NCI-H2081 (cell line): ENCODE measurements at regions not wholly inside any gene's neighbourhood (a gene's known extent, or its start where the extent isn't known, plus 50 kb on each side); places are given as distances from the start of the nearest gene placed in this dataset.

Source experiments
- DNase-seq, 2 experiments: peaks; one replicate each; lab custom pipeline; 2025; lab: John Stamatoyannopoulos, UW

DNA sequence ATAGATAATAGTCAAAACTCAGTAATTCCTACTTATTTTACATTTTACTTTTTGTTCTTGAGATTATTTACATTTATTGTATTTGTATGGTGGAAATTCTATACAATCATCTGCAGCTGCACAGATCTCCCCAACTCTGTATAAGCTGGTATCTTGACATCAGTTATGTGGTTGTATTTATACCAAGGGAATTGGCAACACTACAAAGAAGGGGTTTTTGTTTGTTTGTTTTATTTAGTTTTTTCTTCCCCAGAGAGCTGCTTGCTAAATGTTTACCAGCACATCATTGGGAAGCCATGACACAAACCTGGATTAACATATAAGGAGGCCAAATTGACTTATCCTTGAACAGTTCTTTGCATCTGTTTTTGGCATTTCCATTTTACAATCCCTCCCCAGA is 389.2 kb upstream of the KCNMB2 start:
- DNase-seq = no peak

DNA sequence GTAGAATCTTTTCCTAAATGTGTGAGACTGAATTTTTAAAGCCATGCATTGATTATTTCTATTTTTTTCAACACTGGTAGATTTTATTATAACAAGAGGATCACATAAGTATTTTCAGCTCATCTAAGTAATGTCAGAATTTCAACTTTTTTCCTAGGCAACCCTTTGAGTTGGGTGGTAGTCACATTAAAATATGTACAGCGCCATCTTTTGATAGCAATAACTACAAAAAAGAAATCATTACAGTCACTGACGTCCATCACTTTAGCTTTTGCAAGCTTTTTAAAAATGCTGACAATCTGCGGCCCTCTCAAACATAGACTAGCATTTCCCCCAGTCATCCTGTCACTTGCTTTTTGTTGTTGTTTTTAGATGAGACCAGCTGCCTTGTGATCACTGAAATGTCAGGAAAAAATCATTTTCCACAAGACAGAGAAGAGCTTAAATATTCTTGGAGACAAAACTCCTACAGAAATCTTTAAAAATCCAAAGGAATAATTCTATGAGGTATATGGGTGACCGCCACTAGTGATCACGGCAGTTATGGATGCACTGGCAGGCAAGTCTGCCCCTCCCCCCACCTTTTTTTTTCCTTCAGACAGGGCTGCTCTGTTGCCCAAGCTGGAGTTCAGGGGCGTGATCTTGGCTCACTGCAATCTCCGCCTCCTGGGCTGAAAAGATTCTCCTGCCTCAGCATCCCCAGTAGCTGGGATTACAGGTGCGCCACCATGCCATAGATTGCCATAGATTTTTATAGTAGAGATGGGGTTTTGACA is 384.0 kb upstream of the KCNMB2 start:
- peak; percentile 23 to 70 for DNase-seq

DNA sequence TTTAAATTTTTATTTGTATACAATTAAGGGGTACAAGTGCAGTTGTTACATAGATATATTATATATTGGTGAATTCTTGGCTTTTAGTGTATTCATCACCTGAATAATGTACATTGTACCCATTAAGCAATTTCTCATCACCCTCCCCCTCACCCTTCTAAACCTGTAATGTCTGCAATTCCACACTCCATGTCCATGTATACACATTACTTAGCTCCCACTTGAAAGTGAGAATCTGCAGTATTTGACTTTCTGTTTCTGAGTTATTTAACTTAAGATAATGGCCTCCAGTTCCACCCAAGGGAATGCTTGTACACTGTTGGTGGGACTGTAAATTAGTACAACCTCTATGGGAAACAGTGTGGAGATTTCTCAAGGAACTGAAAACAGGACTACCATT is 383.2 kb upstream of the KCNMB2 start:
- no peak for DNase-seq

DNA sequence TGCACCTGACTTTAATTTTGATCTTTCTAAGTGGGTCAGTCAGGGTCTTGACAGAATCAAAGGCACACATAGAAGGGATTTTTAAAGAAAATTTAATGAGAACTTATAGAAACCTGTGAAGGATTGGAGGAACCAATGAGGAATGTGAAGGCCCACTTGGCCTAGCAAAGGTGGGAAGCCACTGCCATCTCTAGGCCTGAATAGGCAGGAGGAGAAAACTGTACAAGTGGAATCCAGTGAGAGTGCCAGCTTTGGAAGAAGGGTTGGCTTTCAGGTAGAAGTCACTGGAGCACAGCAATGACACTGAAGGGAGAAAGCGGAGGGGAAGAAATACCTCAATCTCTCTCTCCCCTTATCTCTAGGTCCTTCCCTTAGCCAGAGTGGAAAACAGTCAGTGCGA is 380.7 kb upstream of the KCNMB2 start:
- peak in 1 of 2 experiments; percentile 43 for DNase-seq

DNA sequence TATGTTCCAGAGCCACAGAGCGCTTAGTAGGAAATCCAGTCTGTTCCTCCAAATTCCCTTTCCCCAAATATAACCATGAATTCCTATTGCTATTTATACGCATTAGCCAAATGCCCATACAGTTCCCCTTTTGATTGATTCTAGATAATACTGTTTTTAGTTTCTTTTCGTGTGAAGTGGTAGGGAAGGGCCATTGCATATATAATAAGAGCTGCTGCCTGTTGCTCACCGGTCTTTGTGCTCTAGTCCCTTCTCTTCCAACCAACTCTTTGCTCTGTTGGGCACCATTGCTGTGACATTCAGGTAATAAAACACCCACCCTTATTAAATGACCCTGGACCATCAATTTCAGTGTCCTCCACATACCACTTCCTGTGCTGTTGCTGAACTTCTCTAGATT is 379.9 kb upstream of the KCNMB2 start:
- no peak for DNase-seq

DNA sequence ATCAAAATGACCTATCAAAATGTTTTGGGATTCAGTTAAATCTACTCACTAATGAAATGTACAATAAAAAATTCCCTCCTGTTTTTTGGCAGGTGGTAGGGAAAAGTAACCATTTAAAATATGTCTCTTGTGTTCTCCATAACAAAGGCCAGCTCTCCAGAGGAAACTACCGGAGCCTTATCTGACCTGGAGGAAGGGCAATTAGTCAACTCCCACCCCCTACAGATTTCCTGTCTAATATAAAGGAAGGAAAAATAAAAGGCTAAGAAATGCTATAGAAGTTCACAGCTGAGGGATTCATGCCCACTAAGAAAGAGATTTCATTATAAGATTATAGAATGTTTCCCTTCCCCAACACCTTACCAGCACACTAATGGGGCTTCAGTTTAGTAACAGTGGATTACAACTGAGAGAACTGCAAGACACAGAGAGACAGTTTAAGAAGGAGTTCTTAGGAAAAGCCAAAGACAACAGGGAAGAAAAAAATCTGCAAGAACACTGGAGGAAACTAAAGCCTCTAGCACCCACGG is 376.5 kb upstream of the KCNMB2 start:
- no peak for DNase-seq

DNA sequence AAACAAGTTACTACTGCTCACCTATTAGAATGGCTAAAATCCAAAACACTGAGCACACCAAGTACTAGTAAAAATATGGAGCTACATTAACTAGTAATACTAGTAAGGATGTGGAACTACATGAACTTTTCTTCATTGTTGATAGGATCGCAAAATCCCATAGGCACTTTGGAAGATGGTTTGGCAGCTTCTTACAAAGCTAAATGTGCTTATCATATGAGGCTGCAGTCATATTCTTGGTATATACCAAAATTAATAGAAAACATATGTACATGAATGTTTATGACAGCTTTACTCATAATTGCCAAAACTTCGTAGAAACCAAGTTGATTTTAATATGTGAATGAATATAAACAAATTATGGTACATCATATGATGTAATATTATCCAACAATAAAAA is 366.8 kb upstream of the KCNMB2 start:
- no peak for DNase-seq

DNA sequence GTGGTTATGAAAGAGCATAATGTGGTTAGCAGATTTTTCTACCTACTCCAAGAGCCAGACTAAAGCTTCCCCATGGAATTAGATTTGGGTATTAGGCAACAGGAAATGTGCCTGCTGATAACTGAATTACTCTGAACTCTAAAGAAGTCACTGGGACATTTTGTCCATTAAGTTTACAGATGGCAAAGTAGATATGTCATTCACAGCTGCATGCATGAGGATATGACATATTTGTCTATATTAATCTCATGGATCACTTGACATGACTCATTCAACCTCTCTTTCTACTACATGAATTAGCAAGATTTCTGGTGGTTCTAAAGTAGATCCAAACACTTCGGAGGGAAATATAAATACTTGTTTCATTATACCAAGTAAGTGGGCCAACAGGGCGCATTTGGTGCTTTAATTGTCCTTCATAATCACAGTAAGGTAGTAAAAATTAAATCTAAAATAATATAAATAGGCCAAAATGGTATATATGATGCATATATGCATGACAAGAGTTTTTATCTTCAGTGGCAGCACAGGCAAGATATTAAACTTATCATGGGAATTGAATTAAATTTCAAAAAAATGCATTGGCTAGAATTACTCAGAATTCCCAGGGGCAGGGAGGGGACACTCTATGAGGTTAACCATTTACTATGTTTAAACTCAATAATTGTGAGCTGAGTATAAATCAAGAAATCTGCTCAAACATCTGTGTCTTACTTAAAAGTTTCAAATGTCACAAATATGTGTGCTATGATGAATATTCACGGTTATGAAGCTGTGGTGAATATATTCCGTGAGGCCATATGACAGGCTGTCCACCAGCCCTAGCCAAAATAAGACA is 365.3 kb upstream of the KCNMB2 start:
- no peak for DNase-seq

DNA sequence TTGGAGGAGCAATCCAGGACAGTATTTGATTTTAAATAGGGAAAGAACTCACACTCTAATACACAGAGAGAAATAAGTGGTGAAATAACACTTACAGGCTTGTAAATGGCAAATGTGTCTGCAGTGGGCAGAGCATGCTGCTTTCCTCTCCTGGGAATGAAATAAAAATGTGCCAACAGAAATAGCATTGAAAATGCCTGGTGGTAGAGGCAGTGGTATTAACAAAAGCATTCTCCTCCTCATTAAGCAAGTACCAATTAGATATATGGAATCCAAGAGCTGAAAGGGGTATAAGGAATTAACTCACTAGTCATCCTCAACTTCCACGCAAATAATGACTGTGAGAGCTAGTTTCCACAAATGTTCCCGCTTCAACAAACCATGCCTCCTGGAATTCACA is 364.1 kb upstream of the KCNMB2 start:
- DNase-seq = no peak

DNA sequence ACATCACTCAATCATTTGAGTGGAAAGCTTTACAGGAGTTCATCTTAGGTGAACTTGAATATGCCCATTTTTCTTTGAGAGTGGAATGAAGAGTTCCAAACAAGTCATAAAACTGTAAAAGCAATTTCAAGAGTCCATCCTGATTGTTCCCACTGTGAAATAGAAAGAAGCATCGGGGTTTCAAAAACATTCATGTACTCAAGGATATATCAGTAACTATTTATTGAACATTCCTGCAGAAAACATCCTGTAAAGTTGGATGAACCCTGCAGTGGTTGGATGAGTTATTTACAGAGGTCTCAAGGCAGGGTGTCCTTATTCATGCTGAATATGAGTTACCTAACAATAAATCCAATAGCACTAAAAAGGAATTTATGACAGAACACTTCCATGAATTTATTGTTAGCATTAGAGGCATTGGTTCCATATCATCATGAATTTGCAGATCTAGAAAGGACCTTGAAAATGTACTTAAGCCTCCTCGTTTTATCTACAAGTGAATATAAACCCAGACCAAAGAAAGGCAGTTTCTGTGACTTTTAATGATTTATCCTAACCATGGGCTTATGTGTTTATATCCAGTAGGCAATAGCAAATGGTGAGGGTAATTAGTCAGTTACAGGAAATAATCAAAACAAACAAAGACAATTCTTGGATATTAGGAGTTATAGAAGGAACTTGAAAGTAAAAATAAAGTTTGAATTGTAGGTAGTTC is 361.9 kb upstream of the KCNMB2 start:
- DNase-seq = no peak

DNA sequence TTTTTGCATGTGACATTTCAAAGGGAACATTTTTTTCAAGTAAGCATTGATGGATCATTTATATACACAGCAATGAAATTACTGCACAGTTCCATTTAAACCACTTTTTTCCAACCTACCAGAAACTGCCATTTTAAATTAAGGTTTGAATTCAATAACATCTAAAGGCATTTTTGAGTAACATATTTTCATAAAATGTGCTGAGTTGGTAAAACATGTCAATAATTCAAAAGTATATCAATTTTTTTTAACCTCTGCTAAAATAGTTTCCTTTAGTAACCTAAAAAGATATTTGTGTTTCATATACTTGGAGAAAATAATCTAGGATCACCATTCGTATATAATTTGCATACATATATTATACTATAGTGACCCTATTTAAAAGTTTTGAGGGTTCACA is 355.1 kb upstream of the KCNMB2 start:
- no peak for DNase-seq

DNA sequence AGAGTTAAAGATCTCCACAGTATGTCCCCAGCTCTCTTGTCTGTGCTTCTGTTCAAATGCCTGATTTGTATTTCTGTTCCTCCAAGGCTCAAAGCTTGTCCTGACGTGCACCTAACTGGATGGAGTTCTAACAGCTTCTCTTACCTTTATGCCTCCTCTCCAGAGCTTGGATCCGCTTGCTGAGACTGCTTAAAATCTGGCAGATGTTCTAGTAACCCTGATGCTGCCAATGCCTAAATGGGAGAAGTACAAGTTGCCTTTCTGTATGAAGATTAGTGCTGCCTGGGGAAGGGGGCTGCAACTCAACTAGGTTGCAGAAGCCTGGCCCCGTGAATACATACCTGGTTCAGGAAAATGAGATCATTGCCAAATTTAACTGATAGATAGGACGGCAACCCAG is 354.5 kb upstream of the KCNMB2 start:
- DNase-seq = no peak

DNA sequence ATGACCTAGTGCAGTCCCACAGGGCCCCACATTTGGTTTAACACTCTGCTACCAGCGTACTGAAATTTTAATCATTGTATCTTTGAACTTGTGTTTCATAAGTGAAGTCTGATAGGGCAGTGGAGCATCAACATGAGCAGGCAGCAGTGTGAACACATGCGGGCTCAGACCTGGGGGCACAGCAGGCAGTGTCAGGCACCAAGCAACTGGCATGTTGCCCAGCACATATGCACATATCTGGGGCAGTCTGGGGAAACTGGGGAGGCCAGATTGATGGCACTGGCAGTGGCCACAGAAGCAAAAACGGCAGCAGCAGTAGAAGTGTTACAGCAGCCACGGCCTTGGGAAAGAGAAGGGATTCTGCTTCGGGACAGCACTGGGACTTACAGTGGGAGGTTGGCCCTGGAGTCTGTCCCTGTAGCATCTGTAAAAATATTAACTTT is 353.9 kb upstream of the KCNMB2 start:
- peak; percentile 45 to 60 for DNase-seq

DNA sequence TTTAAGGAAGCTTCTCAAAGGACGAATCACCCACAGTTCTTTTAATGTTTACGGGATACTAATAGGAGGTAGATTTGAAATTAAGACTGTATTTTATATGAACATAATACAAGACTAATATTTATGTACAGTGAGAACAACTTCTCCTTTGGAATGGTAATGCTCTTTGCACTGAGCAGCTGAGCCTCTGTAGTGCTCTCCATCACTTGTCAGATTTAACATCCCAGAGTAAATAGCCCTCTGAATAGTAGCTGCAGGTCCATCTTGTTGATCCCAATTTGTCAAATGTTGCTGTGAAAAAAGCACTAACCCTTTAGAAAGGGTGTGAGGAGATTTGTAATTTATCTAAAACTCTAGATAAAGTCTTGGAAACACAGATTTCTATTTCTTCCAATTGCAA is 351.4 kb upstream of the KCNMB2 start:
- no peak for DNase-seq

DNA sequence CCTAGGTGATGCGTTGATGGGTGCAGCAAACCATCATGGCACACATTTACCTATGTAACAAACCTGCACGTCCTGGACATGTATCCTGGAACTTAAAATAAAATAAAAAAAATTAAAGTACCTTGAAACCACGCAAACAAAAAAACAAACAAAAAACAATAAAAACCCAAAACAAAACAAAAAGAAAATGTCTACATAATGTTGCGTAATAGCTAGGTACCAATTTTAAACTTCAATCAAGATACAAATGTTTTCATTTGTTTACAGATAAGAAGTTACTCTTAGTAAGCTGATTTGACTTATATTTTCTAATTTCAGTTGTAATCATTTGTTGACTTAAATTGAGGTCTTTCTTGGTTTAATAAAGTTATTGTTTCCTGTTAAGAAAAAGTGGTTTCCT is 349.6 kb upstream of the KCNMB2 start:
- DNase-seq = no peak

DNA sequence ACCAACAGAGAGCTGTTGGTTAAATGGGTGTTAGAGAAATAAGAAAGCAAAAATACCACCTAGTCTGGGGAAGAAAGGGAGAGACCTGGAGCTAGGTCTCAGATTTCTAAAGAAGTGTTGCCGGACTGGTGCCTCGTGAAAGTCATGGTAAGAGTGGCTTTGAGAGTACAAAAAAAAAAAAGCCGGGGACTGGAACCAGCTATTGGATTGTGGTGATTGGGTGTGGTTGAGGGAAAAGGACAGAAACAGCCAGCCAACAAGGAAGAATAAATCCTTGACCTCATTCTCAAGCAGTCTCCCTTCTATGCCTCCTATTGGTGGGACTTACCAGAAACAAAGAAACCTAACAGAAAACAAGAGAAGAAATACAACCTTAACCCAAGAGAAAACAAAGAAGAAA is 346.4 kb upstream of the KCNMB2 start:
- no peak for DNase-seq

DNA sequence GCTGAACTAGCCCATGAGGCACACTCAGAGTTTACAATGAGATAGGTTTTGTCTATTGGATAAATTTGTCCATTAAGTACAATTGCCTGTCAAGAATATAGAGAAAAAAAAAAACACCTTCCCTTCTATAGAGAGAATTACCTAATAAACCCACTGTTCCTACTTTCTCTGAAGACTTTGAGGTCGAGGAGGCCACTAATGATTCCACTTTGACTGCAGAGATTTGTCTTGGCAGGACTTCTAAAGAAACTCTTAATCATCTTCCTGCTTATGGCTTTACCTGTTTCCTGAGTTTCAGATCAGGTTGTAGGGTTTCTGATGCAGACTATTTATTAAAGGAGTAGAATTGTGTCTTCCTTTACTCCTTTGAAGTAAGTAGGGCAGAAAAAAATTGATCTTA is 342.4 kb upstream of the KCNMB2 start:
- no peak for DNase-seq

DNA sequence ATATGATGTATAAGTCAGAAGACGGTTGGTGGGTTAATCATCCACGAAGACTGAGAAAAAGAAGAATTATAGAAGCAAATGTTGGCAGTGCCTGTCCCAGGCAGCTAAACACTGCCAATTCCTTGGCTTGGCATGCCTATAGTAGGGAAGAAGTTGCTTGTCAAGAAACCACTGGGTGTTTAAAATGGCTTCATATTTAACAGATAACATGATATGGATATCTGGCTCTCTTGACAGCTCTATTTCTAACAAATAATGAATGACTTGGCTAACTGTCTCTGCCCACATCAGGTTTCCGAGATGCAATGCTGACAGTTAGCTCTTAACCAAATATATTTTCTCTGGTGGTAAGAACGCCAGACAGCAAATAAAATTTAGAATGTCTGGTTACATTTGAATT is 341.7 kb upstream of the KCNMB2 start:
- DNase-seq = no peak

DNA sequence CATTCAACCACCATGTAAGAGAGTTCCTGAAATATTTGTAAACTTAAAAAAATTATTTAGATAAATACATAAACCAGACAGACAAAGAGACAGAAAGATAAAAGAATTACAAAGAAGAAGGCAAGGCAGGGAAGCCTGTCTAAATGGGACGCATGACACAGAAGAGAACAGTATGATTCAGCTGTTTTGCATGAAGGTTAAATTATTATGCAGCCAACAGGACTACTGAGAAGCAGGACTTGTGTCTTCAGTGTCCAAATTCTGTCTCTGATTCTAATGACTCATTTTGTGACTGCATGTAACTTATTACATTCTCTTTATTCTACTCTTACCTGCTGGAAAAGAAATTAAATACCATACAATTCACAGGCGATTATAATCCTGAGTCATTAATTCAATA is 340.4 kb upstream of the KCNMB2 start:
- no peak for DNase-seq

DNA sequence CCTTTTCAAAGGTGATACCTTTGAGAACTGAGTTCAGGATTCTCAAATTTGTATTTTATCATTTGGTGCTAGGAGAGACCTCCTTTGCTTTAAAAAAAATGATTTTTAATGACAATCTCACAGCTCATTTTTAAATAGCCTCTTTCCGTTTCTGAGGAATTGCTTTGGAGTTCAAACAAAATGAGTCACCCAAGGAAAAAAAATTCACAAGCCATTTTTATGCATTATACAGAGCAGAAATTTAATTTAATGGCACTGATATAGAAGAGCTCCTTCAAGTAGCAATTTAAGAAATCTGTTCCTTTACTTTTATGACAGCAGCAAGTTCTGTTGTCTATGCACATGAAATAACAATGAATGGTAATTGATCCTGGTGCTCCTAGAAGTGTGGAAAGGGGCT is 337.9 kb upstream of the KCNMB2 start:
- DNase-seq = no peak

DNA sequence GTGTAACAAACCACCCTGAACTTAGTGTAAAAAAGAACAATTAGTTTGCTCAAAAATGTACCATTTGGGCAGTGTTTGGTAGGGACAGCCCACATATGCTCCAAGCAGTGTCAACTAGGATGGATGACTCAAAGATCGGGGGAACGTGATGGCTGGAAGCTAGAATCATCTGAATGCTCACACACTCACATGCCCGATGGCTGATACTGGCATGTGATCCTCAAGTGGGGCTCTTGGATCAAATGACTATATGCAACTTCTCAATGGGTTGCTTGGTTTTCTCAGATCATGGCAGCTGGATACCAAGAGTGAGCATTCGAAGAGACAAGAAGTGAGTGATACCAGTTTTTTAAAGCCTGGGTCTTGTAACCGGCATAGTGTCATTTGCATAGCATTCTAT is 335.9 kb upstream of the KCNMB2 start:
- DNase-seq = no peak

DNA sequence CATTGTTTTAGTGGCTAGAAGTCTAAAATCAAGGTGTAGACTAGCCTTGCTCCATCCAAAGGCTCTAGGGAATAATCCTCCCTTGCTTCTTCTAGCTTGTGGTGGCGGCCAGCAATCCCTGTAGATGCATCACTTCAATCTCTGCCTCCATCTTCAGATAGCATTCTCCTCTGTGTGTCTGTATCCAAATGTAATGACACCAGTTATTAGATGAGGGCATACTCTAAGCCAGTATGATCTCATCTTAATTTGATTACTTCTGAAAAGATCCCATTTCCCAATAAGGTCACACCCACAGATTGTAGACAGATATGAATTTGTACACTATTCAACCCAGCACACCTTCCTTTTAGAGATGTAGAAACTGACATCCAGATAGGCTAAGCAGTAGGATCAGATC is 334.5 kb upstream of the KCNMB2 start:
- DNase-seq = no peak

DNA sequence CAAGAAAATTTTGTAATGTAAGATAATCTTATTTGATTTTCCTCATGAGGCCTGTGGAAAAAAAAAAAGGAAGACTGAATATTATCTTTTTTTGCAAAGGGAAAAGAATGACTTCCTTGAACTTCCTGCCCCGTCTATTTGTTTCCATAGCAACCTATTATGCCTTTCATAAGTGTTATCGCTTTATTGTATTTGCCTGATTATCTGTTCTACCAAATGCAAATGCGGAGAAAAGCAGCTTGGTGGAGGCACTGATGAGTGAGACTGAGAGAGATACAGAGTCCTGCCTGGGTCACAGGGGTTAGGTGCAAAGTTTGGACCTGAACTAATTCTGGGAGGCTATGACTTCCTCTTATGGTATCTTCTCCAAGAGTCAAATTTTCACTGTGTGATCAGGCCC is 334.0 kb upstream of the KCNMB2 start:
- peak in 1 of 2 experiments; percentile 23 for DNase-seq
